NCI-H345 (cell line): ENCODE measurements at regions not wholly inside any gene's neighbourhood (a gene's known extent, or its start where the extent isn't known, plus 50 kb on each side); places are given as distances from the start of the nearest gene placed in this dataset.
A peak's percentile ranks its signal among the peaks of the same experiment; 100 is the strongest.
"Not testable (repeated sequence)": the region's sequence is repeated elsewhere in the genome, so short reads cannot be mapped to it uniquely, and the experiment has no call there.

Source experiments
- DNase-seq: peaks from one replicate; lab custom pipeline; 2025; lab: John Stamatoyannopoulos, UW

- DNase-seq = no peak
These were observed 184.3 kb upstream of the ATP10B start for GRCh38 chr5:161036296-161036695.

DNA sequence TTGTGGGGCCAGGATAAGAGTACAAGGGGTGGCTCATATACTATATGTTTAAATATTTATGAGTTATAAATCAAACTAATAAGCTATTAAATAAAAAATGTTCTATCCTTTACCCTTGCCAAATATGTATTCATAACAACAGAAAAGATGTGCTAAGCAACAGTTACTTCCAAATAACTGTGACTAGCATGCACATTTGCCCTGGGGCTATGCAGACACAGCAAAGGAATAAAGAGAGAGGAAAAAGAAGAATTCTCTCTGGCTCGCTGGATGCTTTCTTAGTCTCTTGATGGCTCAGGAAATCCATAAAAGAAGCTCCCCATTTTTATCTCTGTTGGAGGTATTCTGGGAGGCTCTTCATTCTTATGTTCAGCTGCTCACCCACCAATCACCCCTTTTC, 182.4 kb upstream of the ATP10B start:
- DNase-seq = no peak

GRCh38 chr5:161030229-161030628, 178.2 kb upstream of the ATP10B start:
- DNase-seq = no peak

DNA sequence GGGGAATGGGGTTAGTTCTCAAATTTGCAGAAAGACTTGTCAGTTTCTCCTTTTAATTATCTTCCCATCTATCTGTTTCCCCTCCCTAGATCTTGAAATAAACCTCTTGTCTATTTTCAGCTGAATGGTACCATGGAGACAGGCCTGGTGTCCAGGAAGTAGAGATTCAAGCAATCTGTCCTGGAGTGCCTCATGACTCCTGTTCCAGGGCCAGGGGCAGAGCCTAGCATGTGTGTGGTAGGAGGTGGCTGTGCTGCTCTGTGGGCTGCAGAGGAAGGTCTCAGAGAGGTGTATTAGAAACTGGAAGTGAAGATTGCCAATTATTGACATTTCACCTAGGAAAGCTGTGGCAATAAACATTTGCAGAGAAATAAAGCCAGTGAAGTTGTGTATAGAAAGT, 175.8 kb upstream of the ATP10B start:
- DNase-seq = no peak

DNA sequence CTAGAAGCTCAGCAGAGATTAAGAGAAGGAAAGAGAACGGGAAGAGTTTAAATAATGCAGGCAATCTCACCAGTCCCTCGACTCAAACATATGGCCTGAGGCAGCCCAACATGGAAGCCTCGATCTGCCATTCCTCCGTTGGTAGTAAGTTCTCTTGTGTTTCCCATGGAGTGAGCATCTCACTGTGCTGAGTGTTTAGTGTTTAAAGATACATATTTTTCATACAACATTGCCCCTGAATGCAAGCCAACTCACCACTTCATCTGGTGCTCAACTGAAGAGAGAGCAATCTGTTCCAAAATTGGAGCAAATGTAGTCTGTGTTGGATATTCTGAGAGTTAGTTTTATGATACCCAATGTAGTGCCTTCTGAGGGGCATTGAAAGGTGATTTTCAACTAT, 171.5 kb upstream of the ATP10B start:
- peak; percentile 31 for DNase-seq

DNA sequence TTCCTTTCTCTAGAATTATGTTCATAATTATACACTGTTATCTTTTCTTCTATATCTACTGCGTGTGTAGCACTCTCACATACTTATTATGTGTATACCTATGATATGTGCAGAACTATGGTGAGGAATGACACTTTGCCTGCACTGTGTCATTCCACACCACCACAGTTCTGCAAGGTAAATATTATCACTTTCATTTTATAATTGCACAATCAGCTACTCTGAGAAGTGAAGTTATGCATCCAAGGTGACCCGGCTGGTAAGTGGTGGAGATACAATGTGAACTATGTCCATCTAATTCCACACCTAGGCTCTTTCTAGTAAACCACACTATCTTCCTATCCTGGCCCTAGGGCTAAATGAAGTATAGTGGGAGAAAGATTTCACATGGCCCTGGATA, 170.1 kb upstream of the ATP10B start:
- no peak for DNase-seq

DNA sequence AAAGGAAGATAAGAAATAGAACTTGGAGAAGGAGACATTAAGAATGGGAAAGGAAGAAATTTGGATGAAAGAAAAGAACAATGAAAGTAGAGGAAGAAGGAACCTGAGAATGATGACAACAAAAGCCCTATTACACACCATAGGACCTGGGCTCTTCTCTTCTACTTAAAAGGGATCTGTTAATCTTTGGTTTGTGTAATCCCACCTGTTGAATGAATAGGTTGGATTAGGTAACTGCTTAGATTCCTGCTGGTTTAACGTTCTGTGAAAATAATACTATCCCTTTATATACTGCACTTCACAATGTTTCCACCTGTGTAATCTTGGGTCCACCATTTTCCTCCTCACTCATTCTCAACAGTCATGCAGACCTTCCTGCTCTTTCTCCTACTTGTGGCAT, 157.8 kb upstream of the ATP10B start:
- no peak for DNase-seq

- no peak for DNase-seq
These were observed 157.2 kb upstream of the ATP10B start for GRCh38 chr5:161009194-161009593.

GRCh38 chr5:161007879-161008278, 155.9 kb upstream of the ATP10B start:
- DNase-seq = no peak

DNA sequence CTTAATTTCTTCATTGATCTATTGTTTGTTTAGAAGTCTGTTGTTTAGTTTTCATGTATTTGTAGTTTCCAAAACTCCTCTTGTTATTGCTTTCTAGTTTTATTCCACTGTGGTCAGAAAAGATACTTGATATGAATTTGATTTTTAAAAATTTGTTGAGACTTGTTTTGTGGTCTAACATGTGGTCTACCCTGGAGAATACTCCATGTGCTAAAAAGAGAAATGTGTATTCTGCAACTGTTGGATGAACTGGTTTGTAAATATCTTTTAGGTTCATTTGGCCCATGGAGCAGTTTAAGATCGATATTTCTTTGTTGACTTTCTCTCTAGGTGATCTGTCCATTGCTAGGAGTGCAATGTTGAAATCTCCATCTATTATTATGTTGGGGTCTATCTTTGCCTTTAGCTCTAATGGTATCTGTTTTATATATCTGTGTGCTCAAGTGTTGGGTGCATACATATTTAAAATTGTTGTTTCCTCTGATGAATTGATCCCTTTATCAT, 150.6 kb upstream of the ATP10B start:
- peak; percentile 60 for DNase-seq

- DNase-seq = no peak
These were observed 149.6 kb upstream of the ATP10B start for GRCh38 chr5:161001604-161002003.

DNA sequence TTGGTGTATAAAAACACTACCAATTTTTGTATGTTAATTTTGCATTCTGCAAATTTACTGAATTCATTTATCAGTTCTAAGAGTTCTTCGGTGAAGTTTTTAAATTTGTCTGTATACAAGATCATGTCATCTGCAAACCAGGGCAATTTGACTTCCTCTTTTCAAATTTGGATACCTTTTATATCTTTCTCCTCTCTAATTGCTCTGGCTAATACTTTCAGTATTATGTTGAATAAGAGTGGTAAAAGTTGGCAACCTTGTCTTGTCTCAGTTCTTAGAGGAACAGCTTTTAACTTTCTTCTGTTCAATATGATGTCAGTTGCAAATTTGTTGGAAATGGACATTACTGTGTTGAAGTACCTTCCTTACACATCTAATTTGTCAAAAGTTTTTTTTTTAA, 149.1 kb upstream of the ATP10B start:
- DNase-seq = not testable (repeated sequence)

GRCh38 chr5:160991205-160991604, 139.2 kb upstream of the ATP10B start:
- DNase-seq = no peak

DNA sequence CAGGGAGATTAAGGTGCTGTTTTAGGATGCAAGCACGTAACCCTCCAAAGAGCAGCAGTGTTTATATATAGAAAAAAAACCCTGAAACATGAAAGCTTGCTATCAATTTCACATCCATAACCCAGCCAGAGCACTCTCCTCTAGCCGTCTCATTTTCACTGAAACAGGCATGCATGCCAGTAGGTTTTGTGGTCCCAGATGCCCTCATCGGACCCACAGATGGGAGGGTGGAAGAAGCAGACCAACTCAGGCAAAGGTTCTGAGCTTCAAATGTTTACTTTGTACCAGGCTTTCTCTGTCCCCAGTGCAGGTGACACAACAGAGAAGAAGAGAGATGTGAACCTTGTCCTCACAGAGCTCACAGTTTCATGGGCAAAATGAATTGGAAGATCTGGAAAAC, 127.4 kb upstream of the ATP10B start:
- no peak for DNase-seq

DNA sequence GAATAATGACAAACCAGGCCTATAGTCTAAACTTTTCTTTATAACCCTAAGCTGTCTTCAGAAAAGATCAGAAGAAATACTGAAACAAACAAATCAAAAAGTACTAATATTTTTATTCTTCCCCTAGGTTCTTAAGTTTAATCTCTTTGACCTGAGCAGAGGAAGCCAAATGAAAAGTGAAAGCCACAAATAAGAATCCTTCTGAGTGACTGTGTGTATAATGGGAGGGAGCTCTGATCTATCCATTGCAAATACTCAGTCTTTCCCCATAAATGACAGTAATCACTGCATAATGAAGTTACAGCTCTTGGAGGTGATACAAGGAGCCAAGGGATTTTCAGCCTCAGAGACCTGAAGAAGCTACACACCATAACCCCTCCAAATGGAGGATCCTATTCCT, 126.9 kb upstream of the ATP10B start:
- no peak for DNase-seq

- DNase-seq = no peak
These were observed 124.2 kb upstream of the ATP10B start for GRCh38 chr5:160976181-160976580.

GRCh38 chr5:160970605-160971191, 118.7 kb upstream of the ATP10B start:
- DNase-seq = peak; percentile 53

DNA sequence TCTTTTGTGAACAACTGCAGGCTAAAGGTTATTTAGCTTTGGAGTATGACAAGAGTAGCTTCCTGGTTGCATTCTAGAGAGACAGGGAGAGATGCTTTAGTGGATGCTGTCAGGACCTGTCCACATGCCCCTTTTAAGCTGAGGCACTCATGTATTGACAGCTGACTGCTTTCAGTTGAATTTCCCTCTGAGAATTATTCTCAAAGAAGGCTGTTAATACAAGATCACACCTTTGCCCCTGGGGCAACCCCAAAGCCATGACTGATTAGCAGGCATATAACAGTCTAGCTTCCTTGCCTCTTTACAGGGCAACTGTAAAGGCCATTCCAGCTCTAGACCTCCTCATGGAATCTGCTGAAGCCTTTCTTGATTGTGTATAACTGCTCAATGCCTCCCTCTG, 117.6 kb upstream of the ATP10B start:
- DNase-seq = no peak

GRCh38 chr5:160968480-160968879, 116.5 kb upstream of the ATP10B start:
- no peak for DNase-seq

GRCh38 chr5:160966921-160967320, 114.9 kb upstream of the ATP10B start:
- no peak for DNase-seq

DNA sequence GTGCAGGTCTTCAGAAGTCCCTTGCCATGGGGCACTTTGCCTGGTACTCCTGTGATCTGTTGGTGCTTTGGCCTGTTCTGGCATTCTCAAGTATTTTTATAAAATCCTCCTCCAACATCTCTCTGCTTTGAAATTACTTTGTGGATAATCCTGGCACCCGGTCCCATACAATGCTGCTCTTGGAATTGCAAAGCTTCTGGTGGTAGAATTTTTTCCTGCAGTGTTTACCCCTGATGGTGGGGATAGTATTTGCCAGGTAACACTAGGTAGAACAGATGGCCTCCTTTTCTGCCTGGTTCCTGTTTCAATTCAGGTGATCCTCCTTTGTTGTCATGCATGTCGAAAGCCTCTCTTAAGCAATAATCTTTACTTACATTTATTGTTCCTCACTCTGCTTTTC, 109.8 kb upstream of the ATP10B start:
- DNase-seq = peak; percentile 10

- DNase-seq = no peak
These were observed 109.0 kb upstream of the ATP10B start for GRCh38 chr5:160961038-160961437.

DNA sequence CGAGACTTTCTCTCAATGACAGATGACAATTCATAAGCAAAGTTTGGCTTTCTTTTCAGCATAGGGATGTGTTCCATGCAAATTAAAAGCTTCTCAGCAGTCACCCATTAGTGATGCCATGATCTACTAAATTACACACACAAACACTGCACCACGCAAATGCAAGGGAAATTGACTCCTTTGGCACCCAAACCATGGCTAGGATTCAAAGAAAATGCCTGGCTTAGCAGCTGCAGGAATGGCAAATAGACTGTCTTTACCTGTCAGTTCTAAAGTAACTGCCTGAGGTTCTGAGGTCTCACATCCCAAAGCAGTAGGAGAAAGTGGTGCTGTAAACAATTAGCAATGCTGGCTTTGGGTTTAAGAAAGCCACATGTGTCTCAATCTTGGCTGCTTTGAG, 108.6 kb upstream of the ATP10B start:
- DNase-seq = no peak

DNA sequence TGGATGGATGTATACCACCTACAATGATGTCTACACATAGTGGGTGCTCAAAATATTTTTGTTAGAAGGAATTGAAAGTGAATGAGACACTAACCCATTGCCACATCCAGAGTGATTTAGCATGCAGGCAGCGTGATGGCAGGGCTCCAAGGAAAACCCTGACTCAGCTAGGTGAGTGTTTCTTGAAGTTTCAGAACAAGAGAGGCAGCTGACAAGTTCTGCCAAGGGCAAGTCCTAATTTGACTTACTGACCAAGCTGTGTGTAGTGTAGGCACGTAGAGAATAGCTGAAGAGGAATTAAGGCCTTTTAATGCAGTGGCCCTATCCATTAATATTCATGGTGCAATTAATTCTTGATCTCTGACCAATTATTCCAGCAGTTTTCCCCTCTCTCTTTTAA, 107.8 kb upstream of the ATP10B start:
- DNase-seq = no peak
